ENCODE measurements at regions not wholly inside any gene's neighbourhood (a gene's known extent, or its start where the extent isn't known, plus 50 kb on each side); places are given as distances from the start of the nearest gene placed in this dataset.
"Not testable (repeated sequence)": the region's sequence is repeated elsewhere in the genome, so short reads cannot be mapped to it uniquely, and the experiment has no call there.

- DNase-seq (ENCODE audit: low read depth): no peak
These were observed 154.6 kb downstream of the ADSS2 start for GRCh38 chr1:244297087-244297486.

- no peak for DNase-seq (ENCODE audit: low read depth)
These were observed 154.1 kb downstream of the ADSS2 start for GRCh38 chr1:244297616-244298015.

GRCh38 chr1:244300029-244300375 is 151.7 kb downstream of the ADSS2 start:
- not testable (repeated sequence) for DNase-seq (ENCODE audit: low read depth)

GRCh38 chr1:244301595-244302130 is 150.0 kb downstream of the ADSS2 start:
- DNase-seq (ENCODE audit: low read depth): no peak

GRCh38 chr1:244302876-244303609 is 148.7 kb downstream of the ADSS2 start:
- peak; percentile 23 for DNase-seq (ENCODE audit: low read depth)

- DNase-seq (ENCODE audit: low read depth): no peak
These were observed 148.1 kb downstream of the ADSS2 start for GRCh38 chr1:244303610-244303969.

- DNase-seq (ENCODE audit: low read depth): peak; percentile 84
These were observed 147.6 kb downstream of the ADSS2 start for GRCh38 chr1:244304156-244304555.

GRCh38 chr1:244304656-244305055 is 147.1 kb downstream of the ADSS2 start:
- no peak for DNase-seq (ENCODE audit: low read depth)

GRCh38 chr1:244305776-244306341 is 145.8 kb downstream of the ADSS2 start:
- no peak for DNase-seq (ENCODE audit: low read depth)

- DNase-seq (ENCODE audit: low read depth): no peak
These were observed 145.2 kb downstream of the ADSS2 start for GRCh38 chr1:244306544-244306943.

GRCh38 chr1:244309191-244309590 is 142.5 kb downstream of the ADSS2 start:
- DNase-seq (ENCODE audit: low read depth): not testable (repeated sequence)

GRCh38 chr1:244311784-244312532 is 139.8 kb downstream of the ADSS2 start:
- no peak for DNase-seq (ENCODE audit: low read depth)

- DNase-seq (ENCODE audit: low read depth): no peak
These were observed 138.4 kb downstream of the ADSS2 start for GRCh38 chr1:244313346-244313745.

- DNase-seq (ENCODE audit: low read depth): no peak
These were observed 136.7 kb downstream of the ADSS2 start for GRCh38 chr1:244314921-244315559.

GRCh38 chr1:244315996-244316395 is 135.7 kb downstream of the ADSS2 start:
- no peak for DNase-seq (ENCODE audit: low read depth)

- no peak for DNase-seq (ENCODE audit: low read depth)
These were observed 135.3 kb downstream of the ADSS2 start for GRCh38 chr1:244316407-244316806.

GRCh38 chr1:244316986-244317655 is 134.6 kb downstream of the ADSS2 start:
- DNase-seq (ENCODE audit: low read depth): no peak

- DNase-seq (ENCODE audit: low read depth): no peak
These were observed 133.6 kb downstream of the ADSS2 start for GRCh38 chr1:244318078-244318477.

GRCh38 chr1:244318512-244318911 is 133.2 kb downstream of the ADSS2 start:
- no peak for DNase-seq (ENCODE audit: low read depth)

- DNase-seq (ENCODE audit: low read depth): peak; percentile 74
These were observed 132.2 kb downstream of the ADSS2 start for GRCh38 chr1:244319283-244320132.

GRCh38 chr1:244322181-244322580 is 129.5 kb downstream of the ADSS2 start:
- no peak for DNase-seq (ENCODE audit: low read depth)
